Spleen (tissue), 11 donors: ENCODE measurements at regions not wholly inside any gene's neighbourhood (a gene's known extent, or its start where the extent isn't known, plus 50 kb on each side); places are given as distances from the start of the nearest gene placed in this dataset.

ENCODE experiments used
- DNase-seq: peaks from one replicate; pipeline ENCODE4 v3.0.0-alpha.2; 2020
- H3K27ac ChIP-seq, 8 donors: fragments of 200-600 bp; sonication (generic) in 7 of 8; 1 replicate in 4 of 8; 2 replicates in 4 of 8; pipeline versions ENCODE4 v1.5.0 to v1.8.0; 2016 to 2021; ENCODE audit warnings: inconsistent platforms in 4 of 8, mild to moderate bottlenecking in 4 of 8, moderate library complexity in 1 of 8
- H3K27me3 ChIP-seq, 7 donors: fragments of 200-600 bp; sonication (generic) in 6 of 7; replicated peaks in 1 of 7; 1 replicate in 4 of 7; 2 replicates in 3 of 7; pipeline versions ENCODE4 v1.5.0 to v1.8.0; 2016 to 2021; ENCODE audit warnings: inconsistent platforms in 3 of 7, mild to moderate bottlenecking in 1 of 7
- H3K36me3 ChIP-seq, 6 donors: fragments of 200-600 bp; sonication (generic) in 5 of 6; 1 replicate in 4 of 6; 2 replicates in 2 of 6; pipeline versions ENCODE4 v1.5.0 to v1.8.0; 2016 to 2021; ENCODE audit warnings: inconsistent platforms in 2 of 6
- H3K4me1 ChIP-seq, 6 donors: fragments of 200-600 bp; sonication (generic) in 5 of 6; 1 replicate in 3 of 6; 2 replicates in 3 of 6; pipeline versions ENCODE4 v1.5.0 to v1.8.0; 2016 to 2021; ENCODE audit warnings: inconsistent platforms in 3 of 6
- H3K4me3 ChIP-seq, 8 donors: fragments of 200-600 bp; sonication (generic) in 7 of 8; 1 replicate in 4 of 8; 2 replicates in 4 of 8; pipeline versions ENCODE4 v1.5.0 to v1.8.0; 2016 to 2021; ENCODE audit warnings: inconsistent platforms in 4 of 8, mild to moderate bottlenecking in 4 of 8, moderate library complexity in 2 of 8
- H3K9me3 ChIP-seq, 8 donors: fragments of 200-600 bp; sonication (generic) in 7 of 8; 1 replicate in 4 of 8; 2 replicates in 4 of 8; pipeline versions ENCODE4 v1.5.0 to v1.8.0; 2016 to 2021; ENCODE audit warnings: inconsistent platforms in 4 of 8
- CTCF ChIP-seq, 11 experiments: fragments of 200-600 bp in 7 of 11; fragments of 450-650 bp in 4 of 11; sonication (generic) in 4 of 11; IDR thresholded peaks in 8 of 11; conservative IDR thresholded peaks in 3 of 11; 1 replicate in 7 of 11; 2 replicates in 4 of 11; pipeline versions ENCODE4 v1.4.0 to v1.8.0; 2016 to 2021; ENCODE audit warnings: antibody characterized with exemption in 11 of 11, inconsistent platforms in 4 of 11, mild to moderate bottlenecking in 1 of 11
- POLR2A ChIP-seq, 3 donors: fragments of 450-650 bp; IDR thresholded peaks; one replicate each; pipeline ENCODE4 v1.5.1; 2017; ENCODE audit warnings: antibody characterized with exemption in 3 of 3, mild to moderate bottlenecking in 1 of 3
- POLR2AphosphoS5 ChIP-seq, 3 donors: sonication (generic); formaldehyde crosslinking; IDR thresholded peaks; one replicate each; pipeline ENCODE4 v1.5.1; 2017; ENCODE audit warnings: antibody characterized with exemption in 3 of 3
- WGBS, 5 donors: extraction: QIAGEN DNeasy Blood & Tissue Kit in 3 of 5; methylation state at CpG; one replicate each; pipeline versions ENCODE4 v1.1.5 to v1.1.7; 2013 to 2018; 5-methylcytosine and 5-hydroxymethylcytosine counted together
- intact Hi-C: fragments of 100-400 bp; cut with DNase I; formaldehyde crosslinking; loops from one replicate; pipeline ENCODE4 v1.15.0; 2023; ENCODE audit warnings: low total_unique reads
- donor health status: healthy with polysubstance abuse.
- donor health status: DM: no; HTN: no; CAD: no; lungs with moderate emphysema.
- donor health status: DM: no; HTN: no; CAD: no.
- donor health status: Bipolar disorder and iron deficiency.
- donor health status: healthy.
- donor health status: DM: no; HTN: no; CAD: no.
- donor health status: DM: yes; HTN: yes; CAD: no.

- Histone ChIP-seq H3K36me3 (no peaks in the 10 kb centered on the region), H3K9me3 (peaks cover 0 to 3% (median 0%) of the 10 kb centered on the region in 8 donors), H3K27ac (no peak overlapping the region), H3K4me3 (no peak overlapping the region), H3K4me1 (peaks cover 0 to 9% (median 3%) of the 10 kb centered on the region in 6 donors), H3K27me3 (no peaks in the 10 kb centered on the region)
- intact Hi-C loops, result no loop called here
- WGBS, 5 donors, result 94 to 100% (median 96%) methylated on average over 2 of the region's 2 CpGs
- no peak for DNase-seq
- no peak for TF ChIP-seq POLR2AphosphoS5 (IDR thresholded peaks at IDR 0.05)
- TF ChIP-seq POLR2A (IDR thresholded peaks at IDR 0.05), result no peak
- no peak for TF ChIP-seq CTCF (IDR thresholded peaks at IDR 0.05 in 8 of 11, conservative IDR thresholded peaks at IDR 0.05 in 3 of 11)
Observed at GRCh38 chr2:38436227-38436664, 59.2 kb upstream of the ATL2 start.

GRCh38 chr2:38435775-38436174 is 58.7 kb upstream of the ATL2 start:
- Histone ChIP-seq H3K27ac (no peak overlapping the region), H3K9me3 (peaks cover 0 to 3% (median 0%) of the 10 kb centered on the region in 8 donors), H3K4me1 (peaks cover 0 to 9% (median 3%) of the 10 kb centered on the region in 6 donors), H3K27me3 (no peaks in the 10 kb centered on the region), H3K36me3 (no peaks in the 10 kb centered on the region), H3K4me3 (no peak overlapping the region)
- no peak for TF ChIP-seq CTCF (IDR thresholded peaks at IDR 0.05 in 8 of 11, conservative IDR thresholded peaks at IDR 0.05 in 3 of 11)
- 85 to 94% (median 90%) methylated on average over 2 of the region's 2 CpGs for WGBS, 5 donors
- intact Hi-C loops, result no loop called here
- no peak for DNase-seq

DNA sequence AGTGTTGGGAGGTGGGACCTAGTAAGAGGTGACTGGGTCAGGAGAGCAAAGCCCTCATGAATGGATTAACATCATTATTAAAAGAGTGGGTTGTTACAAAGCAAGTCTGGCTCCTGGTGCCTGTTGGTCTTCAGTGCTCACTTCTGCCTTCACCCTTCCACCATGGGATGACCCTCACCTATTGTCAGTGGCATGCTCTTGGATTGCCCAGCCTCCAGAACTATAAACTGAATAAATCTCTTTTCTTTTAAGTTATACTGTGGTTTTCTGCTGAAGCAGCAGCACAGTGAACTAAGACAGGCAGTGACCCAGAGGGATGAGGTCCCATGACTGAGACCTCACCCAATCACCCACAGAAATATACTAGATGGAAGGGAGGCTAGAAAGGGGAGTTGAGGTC is 57.5 kb upstream of the ATL2 start:
- Histone ChIP-seq H3K4me3 (no peak overlapping the region), H3K36me3 (no peaks in the 10 kb centered on the region), H3K9me3 (peaks cover 0 to 3% (median 0%) of the 10 kb centered on the region in 8 donors), H3K4me1 (peaks cover 0 to 7% (median 2%) of the 10 kb centered on the region in 6 donors), H3K27ac (no peak overlapping the region), H3K27me3 (no peaks in the 10 kb centered on the region)
- DNase-seq, result no peak
- TF ChIP-seq POLR2A (IDR thresholded peaks at IDR 0.05) (no peak), CTCF (IDR thresholded peaks at IDR 0.05 in 8 of 11, conservative IDR thresholded peaks at IDR 0.05 in 3 of 11) (no peak), POLR2AphosphoS5 (IDR thresholded peaks at IDR 0.05) (no peak)
- intact Hi-C loops, result no loop called here

DNA sequence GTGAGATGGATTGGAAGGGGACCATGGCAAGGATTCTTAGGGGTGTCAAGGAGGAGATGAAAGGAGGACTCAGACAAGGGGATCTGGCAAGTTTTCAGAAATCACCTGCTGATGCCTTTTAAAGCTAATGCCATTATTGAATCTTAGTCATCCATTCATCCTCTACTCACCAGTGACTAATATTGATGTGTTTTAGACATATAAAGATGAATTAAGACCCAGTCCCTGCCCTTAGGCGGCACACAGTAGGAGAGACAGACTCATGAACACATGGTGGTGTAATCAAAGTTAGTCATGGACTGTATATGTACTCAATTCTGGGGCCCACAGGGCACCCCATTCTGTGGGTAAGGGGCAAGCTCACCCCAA is 56.5 kb upstream of the ATL2 start:
- peaks cover 0 to 3% (median 0%) of the 10 kb centered on the region in 8 donors for H3K9me3 ChIP-seq
- H3K27me3 ChIP-seq, result no peaks in the 10 kb centered on the region
- intact Hi-C loops, result no loop called here
- H3K4me3 ChIP-seq, result no peak overlapping the region
- no peaks in the 10 kb centered on the region for H3K4me1 ChIP-seq
- no peak for TF ChIP-seq POLR2A (IDR thresholded peaks at IDR 0.05)
- no peak for TF ChIP-seq CTCF (IDR thresholded peaks at IDR 0.05 in 8 of 11, conservative IDR thresholded peaks at IDR 0.05 in 3 of 11)
- TF ChIP-seq POLR2AphosphoS5 (IDR thresholded peaks at IDR 0.05), result no peak
- WGBS, 5 donors, result 92 to 100% (median 95%) methylated on average over 1 of the region's 1 CpG
- H3K27ac ChIP-seq, result no peak overlapping the region
- no peaks in the 10 kb centered on the region for H3K36me3 ChIP-seq
- no peak for DNase-seq
